A673 (cell line): ENCODE measurements at regions not wholly inside any gene's neighbourhood (a gene's known extent, or its start where the extent isn't known, plus 50 kb on each side); places are given as distances from the start of the nearest gene placed in this dataset.

Source experiments
- CTCF ChIP-seq: fragments of 300-800, 200-600 bp; sonication (generic); conservative IDR thresholded peaks from 2 replicates; pipeline ENCODE4 v1.5.1; 2017; ENCODE audit warnings: low read depth, mild to moderate bottlenecking, antibody characterized with exemption, low read length, moderate library complexity, mixed read lengths
- EZH2 ChIP-seq: fragments of 200-600 bp; sonication (generic); IDR thresholded peaks from 2 replicates; pipeline ENCODE4 v1.6.1; 2017; ENCODE audit warnings: borderline replicate concordance, low read depth, mild to moderate bottlenecking, mixed read lengths, antibody characterized with exemption, low read length; ENCODE audit not compliant: poor library complexity, severe bottlenecking

GRCh38 chr1:95384567-95384966 lies 150.6 kb downstream of the RWDD3 start:
- TF ChIP-seq CTCF (no peak), EZH2 (no peak)
